ENCODE measurements at regions not wholly inside any gene's neighbourhood (a gene's known extent, or its start where the extent isn't known, plus 50 kb on each side); places are given as distances from the start of the nearest gene placed in this dataset.

- Histone ChIP-seq H3K9ac (ENCODE audit: low read depth in 2 of 2, low read length in 2 of 2) (no peak overlapping the region), H3K4me3 (no peak overlapping the region), H3K27ac (no peak overlapping the region), H3K4me1 (no peaks in the 10 kb centered on the region), H3K27me3 (no peaks in the 10 kb centered on the region), H3K36me3 (no peaks in the 10 kb centered on the region), H3K9me3 (no peaks in the 10 kb centered on the region)
- no peak for TF ChIP-seq CTCF (IDR thresholded peaks at IDR 0.05)
- DNase-seq = no peak
- intact Hi-C loops (cut with DNase I) = no loop called here
Measured at GRCh38 chr2:173511942-173512341, 157.3 kb downstream of the CDCA7 start.

- TF ChIP-seq CTCF (IDR thresholded peaks at IDR 0.05) = no peak
- H3K36me3 ChIP-seq = no peaks in the 10 kb centered on the region
- intact Hi-C loops (cut with DNase I) = no loop called here
- H3K9me3 ChIP-seq = no peaks in the 10 kb centered on the region
- no peak overlapping the region for H3K9ac ChIP-seq (ENCODE audit: low read depth in 2 of 2, low read length in 2 of 2)
- H3K4me1 ChIP-seq = no peaks in the 10 kb centered on the region
- H3K4me3 ChIP-seq = no peak overlapping the region
- DNase-seq = no peak
- H3K27me3 ChIP-seq = no peaks in the 10 kb centered on the region
- no peak overlapping the region for H3K27ac ChIP-seq
Measured at GRCh38 chr2:173513107-173513727, 158.5 kb downstream of the CDCA7 start.

DNA sequence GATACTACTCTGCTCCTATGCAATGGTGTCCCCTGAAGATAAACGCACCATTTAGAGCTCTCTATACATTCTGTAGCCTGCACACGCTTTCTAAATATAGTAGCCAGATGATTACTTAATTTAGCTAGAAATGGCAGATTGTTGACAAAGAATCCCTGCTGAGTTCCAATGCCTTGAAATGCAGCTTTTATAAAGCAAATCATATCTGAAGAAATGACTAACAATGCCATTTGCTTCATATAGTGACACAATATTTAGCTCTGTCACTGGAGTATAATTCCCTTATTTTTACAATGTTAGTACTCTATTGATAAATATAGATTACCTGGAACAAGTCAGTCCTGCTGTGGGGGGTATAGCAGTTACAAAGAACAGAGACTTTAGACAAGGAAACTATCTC, 166.2 kb downstream of the CDCA7 start:
- intact Hi-C loops (cut with DNase I) = no loop called here
- no peaks in the 10 kb centered on the region for H3K36me3 ChIP-seq
- no peak overlapping the region for H3K4me3 ChIP-seq
- no peak for TF ChIP-seq CTCF (IDR thresholded peaks at IDR 0.05)
- no peaks in the 10 kb centered on the region for H3K9me3 ChIP-seq
- DNase-seq = no peak
- no peak overlapping the region for H3K9ac ChIP-seq (ENCODE audit: low read depth in 2 of 2, low read length in 2 of 2)
- no peak overlapping the region for H3K27ac ChIP-seq
- no peaks in the 10 kb centered on the region for H3K4me1 ChIP-seq
- H3K27me3 ChIP-seq = no peaks in the 10 kb centered on the region

DNA sequence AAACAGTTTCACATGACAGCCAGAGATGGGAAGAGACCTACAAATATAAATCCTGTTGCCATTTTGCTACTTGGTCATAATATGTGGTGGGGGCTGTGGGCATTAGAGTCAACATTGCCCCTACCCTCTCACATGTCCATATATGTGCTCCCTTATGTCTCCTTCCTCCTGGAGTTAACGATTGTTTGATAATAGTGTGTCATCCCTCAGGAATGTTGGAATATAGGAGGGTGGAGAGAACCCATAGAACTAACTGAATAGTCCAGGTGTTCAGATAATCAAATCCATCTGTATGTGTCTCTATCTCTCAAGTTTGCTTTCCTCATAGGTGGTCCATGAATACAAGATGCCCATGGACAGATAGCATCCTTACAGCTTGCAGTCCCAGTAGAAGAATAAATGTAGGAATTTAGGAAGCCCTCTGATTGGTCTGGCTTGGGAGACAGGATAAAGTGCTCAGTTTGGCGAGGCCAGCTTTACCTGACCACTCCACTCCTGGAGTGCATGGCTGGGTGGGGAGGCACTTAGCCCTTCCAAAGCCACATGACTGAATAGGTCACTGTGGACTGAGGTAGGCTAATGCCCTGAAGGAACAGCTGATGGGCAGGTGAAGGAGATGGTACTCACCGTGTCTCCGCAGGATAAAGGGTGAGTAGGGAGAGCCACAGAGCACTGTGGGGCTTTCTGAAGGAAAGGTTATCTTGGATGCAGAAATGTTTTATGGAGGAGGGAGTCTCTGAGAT, 166.9 kb downstream of the CDCA7 start:
- Histone ChIP-seq H3K9me3 (no peaks in the 10 kb centered on the region), H3K9ac (ENCODE audit: low read depth in 2 of 2, low read length in 2 of 2) (no peak overlapping the region), H3K27ac (no peak overlapping the region), H3K4me3 (no peak overlapping the region), H3K4me1 (no peaks in the 10 kb centered on the region), H3K36me3 (no peaks in the 10 kb centered on the region), H3K27me3 (no peaks in the 10 kb centered on the region)
- DNase-seq = no peak
- TF ChIP-seq CTCF (IDR thresholded peaks at IDR 0.05) = no peak
- intact Hi-C loops (cut with DNase I) = no loop called here

GRCh38 chr2:173523497-173523896, 168.8 kb downstream of the CDCA7 start:
- DNase-seq = no peak
- Histone ChIP-seq H3K9me3 (no peaks in the 10 kb centered on the region), H3K9ac (ENCODE audit: low read depth in 2 of 2, low read length in 2 of 2) (no peak overlapping the region), H3K27me3 (no peaks in the 10 kb centered on the region), H3K4me3 (no peak overlapping the region), H3K4me1 (no peaks in the 10 kb centered on the region), H3K27ac (no peak overlapping the region), H3K36me3 (no peaks in the 10 kb centered on the region)
- intact Hi-C loops (cut with DNase I) = no loop called here
- no peak for TF ChIP-seq CTCF (IDR thresholded peaks at IDR 0.05)

Data from colonic mucosa (tissue), 4 donors.